HepG2 (cell line): ENCODE measurements at regions not wholly inside any gene's neighbourhood (a gene's known extent, or its start where the extent isn't known, plus 50 kb on each side); places are given as distances from the start of the nearest gene placed in this dataset.

Experiments used
- CCDC6 ChIP-seq: sonication (generic); formaldehyde crosslinking; IDR thresholded peaks from 2 replicates; pipeline ENCODE4 v1.8.1; 2022; ENCODE audit warnings: mild to moderate bottlenecking, missing genetic modification reagents, moderate library complexity
- E2F5 ChIP-seq: sonication (generic); formaldehyde crosslinking; conservative IDR thresholded peaks from 2 replicates; pipeline ENCODE4 v1.4.0; 2020; ENCODE audit warnings: missing genetic modification reagents
- JUND ChIP-seq: sonication (generic); formaldehyde crosslinking; IDR thresholded peaks from 2 replicates; pipeline ENCODE4 v1.8.0; 2022; ENCODE audit warnings: mild to moderate bottlenecking, missing genetic modification reagents
- MED13 ChIP-seq: sonication (generic); formaldehyde crosslinking; IDR thresholded peaks from 2 replicates; pipeline ENCODE4 v1.5.0; 2020; ENCODE audit warnings: missing genetic modification reagents
- MIXL1 ChIP-seq: IDR thresholded peaks from 2 replicates; pipeline ENCODE4 v1.6.1; 2016
- PRPF4 ChIP-seq: fragments of 200-400 bp; formaldehyde crosslinking; IDR thresholded peaks from 2 replicates; pipeline ENCODE4 v1.6.1; 2016; ENCODE audit warnings: low read length, low read depth; ENCODE audit not compliant: poor library complexity, severe bottlenecking
- SRY ChIP-seq: sonication (generic); formaldehyde crosslinking; IDR thresholded peaks from 2 replicates; pipeline ENCODE4 v1.8.0; 2022; ENCODE audit warnings: mild to moderate bottlenecking, missing genetic modification reagents
- TAF15 ChIP-seq: fragments of 200-400 bp; formaldehyde crosslinking; IDR thresholded peaks from one replicate; pipeline ENCODE4 v1.6.1; 2018; ENCODE audit warnings: mild to moderate bottlenecking, low read depth, low read length; ENCODE audit not compliant: poor library complexity, severe bottlenecking
- ZMAT3 ChIP-seq: sonication (generic); formaldehyde crosslinking; conservative IDR thresholded peaks from 2 replicates; pipeline ENCODE4 v1.7.0; 2021; ENCODE audit warnings: missing genetic modification reagents
- TF ChIP-seq, protein P1 (sequence below), 2 experiments: sonication (generic) in 1 of 2; formaldehyde crosslinking in 1 of 2; IDR thresholded peaks; 2 replicates each; pipeline versions ENCODE4 v1.6.1 to v1.9.0; 2014 to 2022; ENCODE audit warnings: antibody characterized with exemption in 1 of 2, borderline replicate concordance in 1 of 2, inconsistent platforms in 1 of 2, low read depth in 1 of 2, missing genetic modification reagents in 1 of 2
- TF ChIP-seq, protein P2 (sequence below): sonication (generic); formaldehyde crosslinking; IDR thresholded peaks from 2 replicates; pipeline ENCODE4 v1.4.0; 2020; ENCODE audit warnings: missing genetic modification reagents, borderline replicate concordance

DNA sequence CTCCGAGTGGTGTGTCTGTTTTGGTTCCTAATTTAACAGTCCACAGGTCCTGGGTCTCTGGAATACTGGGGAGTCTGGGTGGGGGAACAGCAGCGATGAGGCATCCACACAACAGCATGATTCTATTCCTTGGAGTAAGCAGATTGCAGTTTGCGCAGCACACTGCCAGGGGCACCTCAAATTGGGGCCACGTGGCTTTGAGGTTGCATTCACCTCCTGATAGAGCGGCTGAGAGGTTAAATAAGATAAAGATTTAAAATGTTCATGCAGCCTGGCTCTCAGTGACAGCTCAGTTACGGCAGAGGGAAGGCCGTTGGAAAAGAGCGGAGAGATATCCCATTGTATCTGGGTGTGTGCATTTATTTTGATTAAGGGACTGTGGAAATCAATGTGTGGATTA is 202.3 kb downstream of the ASB1 start (continued):
- TF ChIP-seq, protein P1, sequence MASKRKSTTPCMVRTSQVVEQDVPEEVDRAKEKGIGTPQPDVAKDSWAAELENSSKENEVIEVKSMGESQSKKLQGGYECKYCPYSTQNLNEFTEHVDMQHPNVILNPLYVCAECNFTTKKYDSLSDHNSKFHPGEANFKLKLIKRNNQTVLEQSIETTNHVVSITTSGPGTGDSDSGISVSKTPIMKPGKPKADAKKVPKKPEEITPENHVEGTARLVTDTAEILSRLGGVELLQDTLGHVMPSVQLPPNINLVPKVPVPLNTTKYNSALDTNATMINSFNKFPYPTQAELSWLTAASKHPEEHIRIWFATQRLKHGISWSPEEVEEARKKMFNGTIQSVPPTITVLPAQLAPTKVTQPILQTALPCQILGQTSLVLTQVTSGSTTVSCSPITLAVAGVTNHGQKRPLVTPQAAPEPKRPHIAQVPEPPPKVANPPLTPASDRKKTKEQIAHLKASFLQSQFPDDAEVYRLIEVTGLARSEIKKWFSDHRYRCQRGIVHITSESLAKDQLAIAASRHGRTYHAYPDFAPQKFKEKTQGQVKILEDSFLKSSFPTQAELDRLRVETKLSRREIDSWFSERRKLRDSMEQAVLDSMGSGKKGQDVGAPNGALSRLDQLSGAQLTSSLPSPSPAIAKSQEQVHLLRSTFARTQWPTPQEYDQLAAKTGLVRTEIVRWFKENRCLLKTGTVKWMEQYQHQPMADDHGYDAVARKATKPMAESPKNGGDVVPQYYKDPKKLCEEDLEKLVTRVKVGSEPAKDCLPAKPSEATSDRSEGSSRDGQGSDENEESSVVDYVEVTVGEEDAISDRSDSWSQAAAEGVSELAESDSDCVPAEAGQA (IDR thresholded peaks at IDR 0.05; ENCODE audit: low read depth): no peak
- TF ChIP-seq, protein P1 (CRISPR knock-in tag; IDR thresholded peaks at IDR 0.05; ENCODE audit: borderline replicate concordance): no peak
- TF ChIP-seq MIXL1 (CRISPR knock-in tag) (no peak), SRY (CRISPR knock-in tag) (no peak), TAF15 (no peak), MED13 (CRISPR knock-in tag) (no peak), E2F5 (CRISPR knock-in tag) (no peak), PRPF4 (no peak), JUND (CRISPR knock-in tag) (no peak), ZMAT3 (no peak), CCDC6 (no peak)
- TF ChIP-seq, protein P2, sequence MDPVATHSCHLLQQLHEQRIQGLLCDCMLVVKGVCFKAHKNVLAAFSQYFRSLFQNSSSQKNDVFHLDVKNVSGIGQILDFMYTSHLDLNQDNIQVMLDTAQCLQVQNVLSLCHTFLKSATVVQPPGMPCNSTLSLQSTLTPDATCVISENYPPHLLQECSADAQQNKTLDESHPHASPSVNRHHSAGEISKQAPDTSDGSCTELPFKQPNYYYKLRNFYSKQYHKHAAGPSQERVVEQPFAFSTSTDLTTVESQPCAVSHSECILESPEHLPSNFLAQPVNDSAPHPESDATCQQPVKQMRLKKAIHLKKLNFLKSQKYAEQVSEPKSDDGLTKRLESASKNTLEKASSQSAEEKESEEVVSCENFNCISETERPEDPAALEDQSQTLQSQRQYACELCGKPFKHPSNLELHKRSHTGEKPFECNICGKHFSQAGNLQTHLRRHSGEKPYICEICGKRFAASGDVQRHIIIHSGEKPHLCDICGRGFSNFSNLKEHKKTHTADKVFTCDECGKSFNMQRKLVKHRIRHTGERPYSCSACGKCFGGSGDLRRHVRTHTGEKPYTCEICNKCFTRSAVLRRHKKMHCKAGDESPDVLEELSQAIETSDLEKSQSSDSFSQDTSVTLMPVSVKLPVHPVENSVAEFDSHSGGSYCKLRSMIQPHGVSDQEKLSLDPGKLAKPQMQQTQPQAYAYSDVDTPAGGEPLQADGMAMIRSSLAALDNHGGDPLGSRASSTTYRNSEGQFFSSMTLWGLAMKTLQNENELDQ (CRISPR knock-in tag): no peak
